NCI-H2196 treated with DMSO at 0.1 percent for 48 hours (cell line): ENCODE measurements at regions not wholly inside any gene's neighbourhood (a gene's known extent, or its start where the extent isn't known, plus 50 kb on each side); places are given as distances from the start of the nearest gene placed in this dataset.

ENCODE experiments used
- DNase-seq: peaks from one replicate; lab custom pipeline; 2025; ENCODE audit not compliant: unreplicated experiment; lab: John Stamatoyannopoulos, UW

DNA sequence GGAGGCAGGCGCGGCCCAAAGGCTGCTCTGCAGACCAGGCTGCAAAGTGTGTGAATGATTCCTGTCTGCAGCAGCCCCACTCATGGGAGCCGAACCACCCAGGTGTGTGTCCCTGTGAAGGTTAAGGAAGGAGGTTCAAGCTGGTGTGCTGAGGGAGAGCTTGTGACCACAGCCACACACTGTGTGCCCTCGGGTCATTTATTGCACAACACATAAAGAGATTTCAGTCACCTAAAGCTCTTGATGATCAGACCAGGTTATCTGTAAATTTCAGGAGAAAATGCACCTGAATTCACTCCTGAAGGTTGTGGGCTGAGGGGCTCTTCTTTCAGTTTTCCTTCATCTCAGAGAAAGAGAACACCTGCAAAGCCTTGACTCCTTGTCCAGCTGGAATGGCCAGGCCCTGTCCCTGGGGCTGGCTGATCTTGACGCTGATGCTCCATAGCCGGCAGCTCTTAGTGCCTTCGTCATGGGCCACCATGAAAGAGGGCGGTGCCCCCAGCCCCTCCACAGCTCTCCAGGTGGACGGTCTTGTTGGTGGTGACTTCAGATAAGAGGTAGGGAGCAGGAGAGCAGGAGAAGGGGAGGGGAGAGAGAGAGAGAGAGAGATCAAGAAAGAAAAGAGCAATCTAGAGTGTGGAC lies 110.8 kb upstream of the C1QTNF9B start:
- DNase-seq, result no peak

DNA sequence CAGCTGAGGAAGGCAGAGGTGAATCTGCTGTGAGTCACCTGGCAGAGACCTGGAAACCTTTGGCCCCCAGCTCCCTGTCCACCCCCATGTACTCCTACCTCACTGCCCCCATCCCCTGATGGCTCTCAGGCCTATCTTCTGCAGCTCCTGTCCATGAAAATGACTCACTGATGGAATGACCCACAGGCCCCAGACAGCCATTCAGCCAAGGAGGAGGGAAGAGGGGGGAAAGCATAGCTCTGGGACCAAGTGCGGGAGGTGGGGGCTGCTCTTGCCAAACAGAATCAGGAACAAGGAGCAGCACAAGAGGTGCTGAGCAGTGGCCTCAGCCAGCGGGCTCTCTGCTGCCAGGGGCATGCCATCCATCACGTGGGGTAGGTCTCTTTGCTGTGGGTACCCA lies 111.4 kb upstream of the C1QTNF9B start:
- no peak for DNase-seq

DNA sequence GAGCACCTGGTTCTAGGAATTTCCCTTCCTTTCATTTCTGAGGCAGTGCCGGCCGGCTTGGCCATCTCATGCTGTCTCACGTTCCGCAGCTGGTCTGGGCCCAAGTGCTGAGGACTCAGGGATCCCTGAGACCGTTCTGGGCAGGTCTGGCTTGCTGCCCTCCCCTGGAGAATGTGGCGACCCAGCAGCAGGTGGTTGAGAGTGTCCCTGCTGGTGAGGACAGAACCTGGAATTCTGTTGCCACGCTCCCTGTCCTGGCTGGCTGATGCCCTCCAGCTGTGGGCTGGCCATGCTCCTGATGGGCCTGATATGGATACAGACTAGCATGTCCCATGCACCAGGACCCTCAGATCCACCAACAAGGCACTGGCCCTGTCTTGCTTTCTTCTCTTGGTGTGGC lies 114.0 kb upstream of the C1QTNF9B start:
- no peak for DNase-seq

DNA sequence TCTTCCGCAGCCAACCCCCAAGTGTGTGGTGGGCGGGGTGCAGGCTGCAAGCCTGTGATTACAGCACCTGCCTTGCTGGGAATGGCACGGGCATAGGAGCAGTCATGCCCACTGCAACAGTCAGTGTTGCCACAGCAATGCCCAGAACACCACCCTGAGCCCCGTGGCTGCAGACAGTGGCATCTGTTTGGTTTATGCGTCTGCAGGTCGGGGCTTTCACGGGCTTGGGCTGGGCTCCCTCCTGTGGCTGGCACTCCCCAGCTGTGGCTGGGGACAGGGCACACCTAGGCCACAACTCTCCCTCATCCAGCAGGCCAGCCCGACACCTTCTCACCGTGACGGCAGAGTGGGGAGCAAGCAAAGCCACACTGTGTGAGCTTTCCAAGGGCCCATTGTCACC lies 115.3 kb upstream of the C1QTNF9B start:
- DNase-seq, result no peak

DNA sequence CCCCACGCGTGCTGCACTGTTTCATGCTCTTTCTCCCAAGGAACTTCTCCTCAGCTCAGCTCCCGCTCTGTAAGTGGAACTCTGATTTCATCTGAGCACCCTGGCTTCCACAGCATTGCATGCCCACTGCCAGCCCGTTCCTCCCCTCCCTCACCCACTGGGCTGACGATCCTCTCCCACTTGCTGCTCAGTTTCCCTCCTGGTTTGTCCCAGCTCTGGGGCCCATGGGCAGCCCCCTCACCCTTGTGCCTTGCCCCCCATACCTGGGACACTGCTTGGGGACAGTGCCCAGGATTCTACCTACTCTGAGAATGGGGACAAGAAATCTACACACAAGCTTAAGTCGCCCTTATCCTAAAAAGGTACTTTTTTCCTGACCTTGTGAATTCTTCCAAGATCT lies 115.9 kb upstream of the C1QTNF9B start:
- no peak for DNase-seq

DNA sequence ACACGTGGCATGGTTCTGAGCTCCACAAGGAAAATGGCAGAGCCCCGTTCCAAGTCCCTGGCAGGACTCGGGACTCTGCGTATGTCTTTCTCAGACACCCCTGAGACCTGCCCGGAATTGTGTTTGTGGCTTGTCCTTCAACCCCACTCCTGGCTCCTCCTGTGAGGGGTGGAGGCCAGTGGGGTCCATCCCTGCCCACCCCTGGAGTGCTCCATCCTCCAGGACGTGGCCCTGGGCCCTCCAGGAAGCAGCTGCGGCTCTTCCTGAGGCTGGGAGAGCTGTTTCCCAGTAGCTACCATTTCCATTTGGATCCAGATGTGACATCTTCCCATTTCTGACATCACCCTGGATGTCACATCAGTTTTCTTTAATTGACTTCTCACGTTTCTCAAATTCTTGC lies 118.7 kb upstream of the C1QTNF9B start:
- DNase-seq, result no peak

DNA sequence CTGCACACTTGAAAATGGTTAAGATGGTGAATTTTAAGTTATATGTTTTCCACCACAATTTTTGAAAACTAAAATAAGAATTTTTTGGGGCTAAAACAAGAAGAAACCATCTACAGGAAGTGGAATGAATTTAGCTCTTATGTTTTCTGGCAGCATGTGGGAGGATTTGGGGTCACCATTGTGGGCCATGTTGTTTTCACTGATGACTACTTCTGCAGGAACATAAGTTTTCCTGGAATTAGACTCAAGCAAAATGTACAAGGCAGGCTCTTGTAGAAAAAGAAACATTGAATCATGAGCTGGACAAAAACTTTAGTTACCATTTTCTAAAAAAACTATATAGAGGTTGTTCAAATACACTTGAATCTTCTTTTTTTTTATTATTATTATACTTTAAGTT lies 125.3 kb upstream of the C1QTNF9B start:
- no peak for DNase-seq

DNA sequence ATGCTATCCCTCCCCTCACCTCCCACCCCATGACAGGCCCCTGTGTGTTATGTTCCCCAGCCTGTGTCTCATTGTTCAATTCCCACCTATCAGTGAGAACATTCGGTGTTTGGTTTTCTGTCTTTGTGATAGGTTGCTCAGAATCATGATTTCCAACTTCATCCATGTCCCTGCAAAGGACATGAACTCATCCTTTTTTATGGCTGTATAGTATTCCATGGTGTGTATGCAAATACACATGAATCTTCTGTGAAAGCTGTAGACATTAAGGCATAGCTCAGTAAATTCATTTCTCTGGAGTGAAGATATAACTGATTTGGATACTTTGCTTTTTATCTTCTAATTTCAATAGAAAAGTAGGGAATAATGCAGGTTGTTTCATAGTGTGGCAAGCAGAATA lies 125.8 kb upstream of the C1QTNF9B start:
- no peak for DNase-seq

DNA sequence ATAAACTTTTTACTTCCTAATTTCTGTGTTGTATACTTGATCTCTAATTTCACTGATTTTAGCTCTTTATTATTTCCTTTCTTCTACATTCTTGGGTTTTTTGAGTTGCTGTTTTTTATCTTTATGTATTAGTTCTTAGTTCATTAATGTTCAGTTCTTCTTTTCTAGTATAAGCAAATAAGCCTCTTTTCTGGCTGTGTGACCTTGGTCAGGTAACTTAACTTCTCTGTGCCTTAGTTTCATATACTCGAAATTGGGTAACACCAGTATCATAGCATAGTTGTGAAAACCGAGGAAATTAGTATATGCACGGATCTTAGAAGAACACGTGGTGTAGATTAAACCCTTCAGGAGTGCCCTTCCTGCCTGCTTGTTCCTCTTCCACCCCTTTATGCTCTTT lies 130.2 kb upstream of the C1QTNF9B start:
- DNase-seq, result no peak

DNA sequence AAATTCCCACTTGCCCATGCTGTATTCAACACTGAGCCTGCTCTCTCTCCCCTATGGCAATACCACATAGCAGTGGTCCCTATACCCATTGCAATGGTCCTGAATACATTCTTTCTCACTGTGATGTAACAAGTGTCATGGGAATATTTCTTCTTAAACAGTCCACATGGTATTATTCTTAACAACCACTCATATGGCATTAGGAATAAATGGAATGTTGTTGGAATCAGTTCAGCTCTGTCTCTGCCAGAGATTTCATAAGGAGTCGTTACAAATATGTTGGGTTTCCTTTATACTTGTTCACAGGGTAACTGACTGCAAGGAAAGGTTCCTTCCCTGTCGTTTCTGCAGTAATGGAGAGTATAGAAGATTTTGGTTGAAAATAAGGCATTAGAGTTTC lies 128.3 kb upstream of the SPATA13 start:
- no peak for DNase-seq

DNA sequence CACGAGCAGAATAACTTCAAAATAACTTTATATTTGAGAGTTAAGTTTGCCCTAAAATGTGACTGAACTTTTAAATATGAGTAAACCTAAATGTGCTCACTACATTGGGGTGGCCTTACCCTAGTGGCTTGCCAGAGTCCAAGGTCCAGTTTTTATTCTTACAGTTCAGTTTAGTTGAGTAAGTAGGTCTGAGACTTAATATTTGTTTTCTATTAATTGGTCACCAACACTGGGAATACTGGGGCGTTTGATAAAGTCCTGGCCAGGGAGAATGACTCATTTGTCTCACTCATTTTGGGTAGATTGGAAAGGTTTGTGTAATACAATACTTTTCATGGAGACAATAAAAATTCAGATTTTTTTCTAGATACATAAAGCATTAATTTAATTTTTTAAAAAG lies 127.8 kb upstream of the SPATA13 start:
- DNase-seq, result no peak

DNA sequence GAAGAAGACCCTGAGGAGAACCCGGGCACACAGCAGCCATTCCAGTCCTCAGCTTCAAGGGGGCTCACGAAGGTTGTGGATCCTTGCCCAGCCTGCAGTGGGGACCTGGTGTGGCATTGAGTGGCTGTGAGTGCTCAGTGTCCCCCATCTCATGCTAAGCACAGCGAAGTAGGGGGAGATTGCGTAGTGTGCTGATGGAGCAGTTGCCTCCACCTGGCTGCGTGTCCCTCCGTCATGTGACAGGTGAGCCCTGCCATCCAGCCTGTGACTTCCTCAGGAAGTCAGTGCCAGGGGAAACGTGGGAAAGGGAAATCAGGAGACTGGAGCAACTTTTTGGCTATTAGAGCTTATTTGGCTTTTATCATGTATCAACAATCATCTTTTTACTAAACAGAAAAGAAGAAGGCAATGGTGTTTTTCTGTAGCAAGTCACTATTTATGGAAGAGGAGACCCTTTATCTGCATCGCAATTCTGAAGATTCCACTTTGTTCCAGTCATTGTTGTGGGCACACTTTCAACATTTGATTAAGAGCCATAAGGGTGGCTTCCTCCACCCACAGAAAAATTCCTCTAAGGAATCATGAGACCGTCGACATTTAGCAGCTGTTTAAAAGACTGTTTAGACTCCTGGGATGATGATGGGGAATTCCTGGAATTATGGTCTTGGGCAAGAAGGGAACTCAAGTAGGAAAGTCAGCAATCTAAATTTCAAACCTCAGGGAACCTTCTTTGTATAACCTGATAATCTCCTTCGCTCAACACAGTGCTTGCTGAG lies 126.8 kb upstream of the SPATA13 start:
- DNase-seq, result no peak

DNA sequence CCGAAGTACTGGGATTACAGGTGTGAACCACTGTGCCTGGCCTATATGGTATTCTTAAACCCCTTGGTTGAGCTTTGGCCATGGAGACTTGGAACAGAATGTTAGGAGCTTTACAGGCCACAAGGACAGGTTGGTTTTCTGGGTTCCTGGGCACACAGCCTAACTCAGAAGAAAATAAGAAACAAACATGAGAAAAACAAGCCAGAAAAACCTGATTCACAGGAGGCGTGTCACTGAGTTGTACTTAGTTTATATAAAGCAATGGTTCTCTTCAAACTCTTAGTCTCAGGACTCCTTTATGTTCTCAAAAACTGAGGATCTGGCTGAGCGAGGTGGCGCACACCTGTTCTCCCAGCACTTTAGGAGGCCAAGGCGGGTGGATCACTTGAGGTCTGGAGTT lies 125.1 kb upstream of the SPATA13 start:
- DNase-seq, result no peak

DNA sequence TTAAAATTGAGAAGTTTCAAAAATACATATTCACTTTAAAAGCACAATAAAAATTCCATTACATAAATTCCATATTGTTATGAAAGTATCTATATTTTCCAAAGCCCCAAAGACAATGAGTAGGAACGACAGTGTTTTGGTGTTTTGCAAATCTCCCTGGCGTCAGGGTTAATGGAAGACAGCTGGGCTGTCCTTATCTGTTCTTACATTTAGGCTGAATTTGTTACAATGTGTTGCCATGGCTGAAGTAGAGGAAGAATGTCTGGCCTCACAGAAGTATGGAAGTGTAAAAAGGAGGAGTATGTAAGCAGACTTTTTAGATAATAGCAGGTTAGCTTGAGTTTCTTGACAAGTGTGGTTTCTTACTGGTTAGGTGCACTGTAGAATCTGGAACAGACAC lies 124.4 kb upstream of the SPATA13 start:
- DNase-seq, result no peak

DNA sequence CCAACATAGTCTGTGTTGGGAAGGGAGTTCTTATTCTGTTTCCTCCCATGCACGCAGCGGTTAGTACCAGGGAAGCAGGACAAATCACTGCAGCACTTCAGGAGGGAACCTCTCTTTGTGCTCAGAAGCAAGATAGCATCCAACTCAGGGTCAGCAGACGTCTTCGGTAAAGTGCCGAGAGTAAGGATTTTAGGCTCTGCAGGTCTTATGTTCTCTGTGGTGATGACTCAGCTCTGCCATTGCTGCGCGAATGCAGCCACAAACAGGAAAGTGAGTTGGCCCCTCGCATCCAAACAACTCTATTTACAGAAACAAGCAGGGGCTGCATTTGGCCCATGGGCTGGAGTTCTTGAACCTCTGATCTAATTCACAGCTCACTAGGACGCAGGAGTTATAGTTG lies 122.1 kb upstream of the SPATA13 start:
- no peak for DNase-seq

DNA sequence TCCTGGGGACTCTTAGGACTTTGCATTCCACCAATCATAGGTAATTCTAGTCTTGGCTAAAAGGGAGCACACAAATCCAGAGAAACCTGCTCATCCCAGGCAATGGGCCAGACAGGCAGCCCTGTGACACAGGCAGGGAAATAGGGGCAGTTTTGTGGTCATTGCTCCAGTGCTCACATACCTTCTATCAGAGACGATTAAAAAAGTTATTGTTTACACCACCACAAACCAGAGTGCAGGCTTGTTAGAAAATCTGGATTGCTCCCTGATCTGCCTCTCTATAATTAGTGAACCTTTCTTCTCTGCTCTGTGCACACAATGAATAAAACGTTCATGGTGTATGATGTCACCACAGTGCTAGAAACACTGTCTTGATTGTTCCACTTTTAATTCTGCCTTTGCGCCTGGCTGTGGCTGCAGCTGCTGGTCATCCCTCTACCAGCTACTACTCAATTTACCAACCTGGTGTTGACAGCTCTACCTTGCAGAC lies 121.6 kb upstream of the SPATA13 start:
- DNase-seq, result no peak

DNA sequence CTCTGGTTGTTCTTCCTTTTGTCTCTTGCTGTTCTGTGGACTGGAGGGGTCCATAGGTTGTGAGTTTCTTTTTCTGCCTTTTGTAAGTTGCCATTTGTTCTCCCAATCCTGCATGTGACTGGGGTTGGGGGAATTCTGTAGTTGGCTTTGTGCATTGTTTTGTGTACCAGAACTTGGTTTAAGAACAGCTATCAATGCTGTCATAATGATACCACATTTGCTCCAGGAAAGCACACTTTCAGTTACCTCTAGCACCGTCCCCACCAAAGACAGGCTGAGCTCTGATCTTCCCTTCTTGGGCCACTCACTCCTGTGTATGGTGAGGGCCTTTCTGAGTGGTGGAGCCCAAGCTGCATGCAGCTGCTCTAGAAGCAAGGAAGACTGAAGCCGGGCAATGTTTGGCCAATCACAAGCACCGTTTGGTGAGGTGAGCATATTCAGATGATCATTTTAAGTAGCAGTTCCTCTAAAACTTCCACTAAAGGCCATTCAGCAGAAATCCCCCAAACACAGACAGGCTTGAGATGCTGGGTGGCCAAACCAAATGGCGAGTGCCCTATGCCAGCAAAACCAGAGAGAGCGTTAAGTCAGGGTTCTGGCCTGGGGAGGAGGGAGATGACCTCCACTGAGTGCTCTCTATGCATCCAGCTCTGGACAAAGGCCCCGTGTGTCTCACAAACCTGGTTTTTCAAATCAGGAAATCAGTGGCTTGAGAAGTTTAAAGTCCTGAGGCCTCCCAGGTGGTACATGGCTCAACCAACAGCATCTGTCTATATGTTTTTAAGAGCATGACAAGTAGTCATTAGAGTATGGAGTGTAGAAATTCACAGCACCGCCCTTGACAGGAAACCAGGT lies 120.7 kb upstream of the SPATA13 start:
- no peak for DNase-seq

DNA sequence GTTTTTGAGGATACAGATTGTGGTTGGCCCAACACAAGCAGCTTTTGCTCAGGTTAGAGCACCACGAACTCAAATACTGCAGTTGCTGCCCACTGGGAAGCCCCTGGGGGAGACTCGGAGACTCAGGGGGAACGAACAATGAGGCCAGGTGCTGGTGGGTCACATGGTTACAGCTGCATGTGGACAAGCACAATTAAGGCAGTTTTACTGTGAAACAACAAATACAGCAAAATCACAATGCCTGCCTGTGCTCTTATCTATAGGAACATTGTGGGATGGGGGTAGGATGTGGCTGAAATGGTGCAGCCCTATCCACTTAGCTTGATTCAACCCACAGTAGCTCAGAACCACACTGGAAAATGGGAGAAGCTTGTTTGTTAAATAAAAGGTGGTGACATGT lies 119.7 kb upstream of the SPATA13 start:
- no peak for DNase-seq

DNA sequence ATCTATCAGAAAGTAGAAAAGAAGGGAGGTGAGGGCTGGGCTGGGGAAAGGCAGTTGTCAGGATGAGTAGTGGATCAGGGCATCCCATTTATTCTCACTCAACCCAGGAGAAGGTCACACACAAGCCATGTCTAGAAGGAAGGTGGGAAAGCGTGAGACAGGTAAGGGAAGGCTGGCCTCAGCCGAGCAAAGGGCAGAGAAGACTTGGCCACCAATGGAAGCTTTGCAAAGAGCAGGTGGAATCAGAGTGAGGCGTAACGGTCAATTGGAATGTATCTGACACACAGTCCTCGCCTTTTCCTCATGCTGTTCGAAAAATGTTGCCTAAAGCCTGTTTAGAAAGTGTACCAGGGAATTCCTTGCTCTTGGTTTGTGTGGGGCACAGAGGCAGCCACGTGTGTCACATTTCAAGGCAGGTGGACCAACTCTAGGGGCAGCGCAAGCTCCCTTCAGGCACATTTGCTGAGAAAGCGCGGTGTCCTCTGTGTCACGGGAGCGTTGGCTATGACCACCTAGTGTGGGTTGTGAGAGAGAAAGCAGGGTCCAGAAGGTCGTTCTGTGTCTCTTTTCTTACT lies 118.8 kb upstream of the SPATA13 start:
- DNase-seq, result no peak

DNA sequence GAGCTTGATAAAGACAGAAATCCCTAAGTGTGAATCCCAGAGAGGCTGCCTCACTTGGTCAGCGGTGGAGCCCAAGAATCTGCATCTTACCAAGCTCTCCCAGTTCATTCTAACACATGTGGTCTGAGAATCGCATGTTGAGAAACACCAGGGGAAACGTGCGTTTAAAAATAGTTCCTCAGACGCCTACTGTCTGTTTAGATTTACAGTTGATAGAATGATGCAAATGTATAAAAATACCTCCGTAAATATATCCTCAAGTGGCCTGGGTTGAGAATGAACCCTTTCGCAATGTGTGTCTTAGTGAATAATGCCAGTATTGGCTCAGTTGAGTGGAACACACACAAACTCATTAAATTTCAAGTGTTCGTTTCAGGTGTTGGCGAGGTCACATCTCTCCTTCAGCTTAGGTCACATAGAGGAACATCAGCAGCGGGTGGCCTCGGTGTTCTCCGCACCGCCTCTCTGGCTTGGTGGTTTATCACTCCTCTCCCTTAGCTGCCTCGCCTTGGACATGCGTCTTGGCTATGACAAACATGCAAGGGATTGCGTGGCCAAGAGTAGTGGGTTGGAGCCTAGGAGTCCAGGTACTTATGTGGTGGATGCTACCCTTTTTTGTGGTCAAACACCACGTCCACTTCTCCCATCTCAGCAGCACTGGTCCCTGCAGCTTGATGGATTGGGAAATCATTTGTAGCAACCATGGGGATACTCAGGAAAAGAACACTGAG lies 117.6 kb upstream of the SPATA13 start:
- no peak for DNase-seq
